K562 (cell line): ENCODE measurements at regions not wholly inside any gene's neighbourhood (a gene's known extent, or its start where the extent isn't known, plus 50 kb on each side); places are given as distances from the start of the nearest gene placed in this dataset.

ENCODE experiments used
- ATF3 ChIP-seq, 2 experiments: fragments of 450-650 bp in 1 of 2; sonication (generic) in 1 of 2; formaldehyde crosslinking in 1 of 2; IDR thresholded peaks in 1 of 2; conservative IDR thresholded peaks in 1 of 2; 2 replicates each; pipeline versions ENCODE4 v1.6.1 to v1.8.1; 2016 to 2023; ENCODE audit warnings: mild to moderate bottlenecking in 2 of 2, moderate library complexity in 2 of 2, inconsistent platforms in 1 of 2, missing genetic modification reagents in 1 of 2
- ATF4 ChIP-seq: fragments of 450-650 bp; formaldehyde crosslinking; IDR thresholded peaks from 2 replicates; pipeline ENCODE4 v1.4.0; 2022; ENCODE audit warnings: mild to moderate bottlenecking, moderate library complexity
- CREB3L1 ChIP-seq: fragments of 450-650 bp; IDR thresholded peaks from 2 replicates; pipeline ENCODE4 v1.6.1; 2014; ENCODE audit warnings: low read depth, mild to moderate bottlenecking, moderate library complexity, borderline replicate concordance
- ELF1 ChIP-seq: fragments of 200-800 bp; sonication (Bioruptor generic); IDR thresholded peaks from 2 replicates; pipeline ENCODE4 v1.6.1; 2016; ENCODE audit warnings: missing genetic modification characterization, missing compliant biosample characterization
- FOXJ3 ChIP-seq: sonication (generic); formaldehyde crosslinking; IDR thresholded peaks from 2 replicates; pipeline ENCODE4 v1.4.0; 2020; ENCODE audit warnings: mild to moderate bottlenecking, missing genetic modification reagents
- SRF ChIP-seq, 2 experiments: fragments of 250-450, 450-650 bp in 1 of 2; sonication (Bioruptor Pico) in 1 of 2; sonication (generic) in 1 of 2; formaldehyde crosslinking; IDR thresholded peaks; 2 replicates each; pipeline versions ENCODE4 v1.5.0 to v1.5.1; 2020 to 2022; ENCODE audit warnings: mild to moderate bottlenecking in 1 of 2, missing genetic modification reagents in 1 of 2
- TBL1XR1 ChIP-seq, 2 experiments: IDR thresholded peaks; 2 replicates each; pipeline ENCODE4 v1.6.1; 2012; ENCODE audit warnings: improper control_type of control experiment in 2 of 2, low read length in 2 of 2, mild to moderate bottlenecking in 1 of 2
- ZNF232 ChIP-seq: sonication (generic); formaldehyde crosslinking; IDR thresholded peaks from 2 replicates; pipeline ENCODE4 v1.8.0; 2022; ENCODE audit warnings: mild to moderate bottlenecking, missing genetic modification reagents
- ZNF253 ChIP-seq: fragments of 250-450 bp; sonication (Bioruptor Pico); conservative IDR thresholded peaks from 2 replicates; pipeline ENCODE4 v1.6.1; 2021; ENCODE audit warnings: mild to moderate bottlenecking
- ZNF778 ChIP-seq: fragments of 450-650 bp; formaldehyde crosslinking; IDR thresholded peaks from 2 replicates; pipeline ENCODE4 v1.4.0; 2020; ENCODE audit warnings: mild to moderate bottlenecking, moderate library complexity
- TF ChIP-seq, protein P1 (sequence below), 3 experiments: IDR thresholded peaks in 2 of 3; conservative IDR thresholded peaks in 1 of 3; 2 replicates each; pipeline ENCODE4 v1.5.1; 2011 to 2012; ENCODE audit warnings: low read length in 3 of 3, mild to moderate bottlenecking in 3 of 3, control low read depth in 2 of 3, improper control_type of control experiment in 1 of 3, inconsistent platforms in 1 of 3, low read depth in 1 of 3, mixed read lengths in 1 of 3, moderate library complexity in 1 of 3; ENCODE audit not compliant: insufficient read depth in 2 of 3
- TF ChIP-seq, protein P2 (sequence below): sonication (generic); formaldehyde crosslinking; IDR thresholded peaks from 2 replicates; pipeline ENCODE4 v1.8.0; 2022; ENCODE audit warnings: mild to moderate bottlenecking, missing genetic modification reagents, borderline replicate concordance
- TF ChIP-seq, protein P3 (sequence below): fragments of 250-450 bp; sonication (Bioruptor Pico); IDR thresholded peaks from 2 replicates; pipeline ENCODE4 v1.9.0; 2021; ENCODE audit warnings: mild to moderate bottlenecking

- no peak for TF ChIP-seq SRF (CRISPR knock-in tag; IDR thresholded peaks at IDR 0.05)
- TF ChIP-seq TBL1XR1 (IDR thresholded peaks at IDR 0.05; ENCODE audit: low read length in 2 of 2), result no peak
- no peak for TF ChIP-seq ZNF778 (CRISPR knock-in tag)
- no peak for TF ChIP-seq ZNF253
- no peak for TF ChIP-seq CREB3L1
- TF ChIP-seq, protein P1, sequence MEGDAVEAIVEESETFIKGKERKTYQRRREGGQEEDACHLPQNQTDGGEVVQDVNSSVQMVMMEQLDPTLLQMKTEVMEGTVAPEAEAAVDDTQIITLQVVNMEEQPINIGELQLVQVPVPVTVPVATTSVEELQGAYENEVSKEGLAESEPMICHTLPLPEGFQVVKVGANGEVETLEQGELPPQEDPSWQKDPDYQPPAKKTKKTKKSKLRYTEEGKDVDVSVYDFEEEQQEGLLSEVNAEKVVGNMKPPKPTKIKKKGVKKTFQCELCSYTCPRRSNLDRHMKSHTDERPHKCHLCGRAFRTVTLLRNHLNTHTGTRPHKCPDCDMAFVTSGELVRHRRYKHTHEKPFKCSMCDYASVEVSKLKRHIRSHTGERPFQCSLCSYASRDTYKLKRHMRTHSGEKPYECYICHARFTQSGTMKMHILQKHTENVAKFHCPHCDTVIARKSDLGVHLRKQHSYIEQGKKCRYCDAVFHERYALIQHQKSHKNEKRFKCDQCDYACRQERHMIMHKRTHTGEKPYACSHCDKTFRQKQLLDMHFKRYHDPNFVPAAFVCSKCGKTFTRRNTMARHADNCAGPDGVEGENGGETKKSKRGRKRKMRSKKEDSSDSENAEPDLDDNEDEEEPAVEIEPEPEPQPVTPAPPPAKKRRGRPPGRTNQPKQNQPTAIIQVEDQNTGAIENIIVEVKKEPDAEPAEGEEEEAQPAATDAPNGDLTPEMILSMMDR (IDR thresholded peaks at IDR 0.05 in 2 of 3, conservative IDR thresholded peaks at IDR 0.05 in 1 of 3; ENCODE audit: insufficient read depth in 2 of 3, low read depth in 1 of 3, low read length in 3 of 3), result no peak
- TF ChIP-seq, protein P2, sequence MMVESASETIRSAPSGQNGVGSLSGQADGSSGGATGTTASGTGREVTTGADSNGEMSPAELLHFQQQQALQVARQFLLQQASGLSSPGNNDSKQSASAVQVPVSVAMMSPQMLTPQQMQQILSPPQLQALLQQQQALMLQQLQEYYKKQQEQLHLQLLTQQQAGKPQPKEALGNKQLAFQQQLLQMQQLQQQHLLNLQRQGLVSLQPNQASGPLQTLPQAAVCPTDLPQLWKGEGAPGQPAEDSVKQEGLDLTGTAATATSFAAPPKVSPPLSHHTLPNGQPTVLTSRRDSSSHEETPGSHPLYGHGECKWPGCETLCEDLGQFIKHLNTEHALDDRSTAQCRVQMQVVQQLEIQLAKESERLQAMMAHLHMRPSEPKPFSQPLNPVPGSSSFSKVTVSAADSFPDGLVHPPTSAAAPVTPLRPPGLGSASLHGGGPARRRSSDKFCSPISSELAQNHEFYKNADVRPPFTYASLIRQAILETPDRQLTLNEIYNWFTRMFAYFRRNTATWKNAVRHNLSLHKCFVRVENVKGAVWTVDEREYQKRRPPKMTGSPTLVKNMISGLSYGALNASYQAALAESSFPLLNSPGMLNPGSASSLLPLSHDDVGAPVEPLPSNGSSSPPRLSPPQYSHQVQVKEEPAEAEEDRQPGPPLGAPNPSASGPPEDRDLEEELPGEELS, result no peak
- no peak for TF ChIP-seq ATF4 (CRISPR knock-in tag)
- no peak for TF ChIP-seq ELF1 (tag)
- TF ChIP-seq, protein P3, sequence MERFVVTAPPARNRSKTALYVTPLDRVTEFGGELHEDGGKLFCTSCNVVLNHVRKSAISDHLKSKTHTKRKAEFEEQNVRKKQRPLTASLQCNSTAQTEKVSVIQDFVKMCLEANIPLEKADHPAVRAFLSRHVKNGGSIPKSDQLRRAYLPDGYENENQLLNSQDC, result no peak
- no peak for TF ChIP-seq ZNF232 (CRISPR knock-in tag)
- TF ChIP-seq FOXJ3, result no peak
- no peak for TF ChIP-seq ATF3 (IDR thresholded peaks at IDR 0.05)
- TF ChIP-seq ATF3 (CRISPR knock-in tag; conservative IDR thresholded peaks at IDR 0.05), result no peak
Measured at GRCh38 chr2:167678158-167678557, 569.2 kb downstream of the STK39 start.
